ENCODE measurements at regions not wholly inside any gene's neighbourhood (a gene's known extent, or its start where the extent isn't known, plus 50 kb on each side); places are given as distances from the start of the nearest gene placed in this dataset.

DNA sequence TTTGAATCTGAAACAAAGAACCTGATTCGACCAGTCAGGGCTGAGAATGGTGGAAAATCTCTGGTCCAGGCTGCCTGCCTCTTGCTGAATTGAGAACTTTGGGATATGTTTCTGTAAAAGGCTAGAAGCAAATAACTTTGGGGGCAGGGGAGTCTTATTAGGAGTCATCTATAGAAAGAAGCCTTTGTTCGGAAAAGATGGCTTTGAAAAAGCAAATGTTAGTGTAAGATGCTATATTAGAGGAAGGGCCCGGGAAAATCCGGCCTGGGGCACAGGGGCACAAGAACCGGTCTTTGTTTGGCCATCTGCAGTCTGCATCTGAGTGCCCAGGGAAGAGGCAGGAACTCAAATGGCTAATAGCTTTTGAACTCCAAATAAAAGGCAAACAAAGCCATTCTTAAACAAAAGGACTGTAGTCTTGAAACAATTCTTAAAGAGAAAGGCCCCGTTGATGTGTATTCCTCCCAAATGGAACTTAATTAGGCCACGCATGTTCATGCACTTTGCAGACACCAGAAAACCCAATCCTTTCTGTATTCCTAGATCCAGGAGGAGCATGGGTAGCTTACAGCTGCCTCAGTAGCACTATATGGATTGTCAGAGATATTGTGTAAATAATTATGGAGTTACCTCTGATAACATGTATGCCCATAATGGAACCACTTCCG is 180.0 kb upstream of the ARL4C start:
- H3K4me1 ChIP-seq (ENCODE audit: insufficient read depth, low read length): peaks cover 25% of the 10 kb centered on the region; the same call in 1 of the 2 replicates

GRCh38 chr2:234676109-234676782 is 179.4 kb upstream of the ARL4C start:
- Histone ChIP-seq H3K4me3 (ENCODE audit: low read length) (no peak overlapping the region), H3K27ac (ENCODE audit: low read length) (no peak overlapping the region), H3K4me1 (ENCODE audit: insufficient read depth, low read length) (peaks cover 25% of the 10 kb centered on the region; the same call in 1 of the 2 replicates)

More for the DNA sequence above, 180.0 kb upstream of the ARL4C start:
- Histone ChIP-seq H3K36me3 (ENCODE audit: insufficient read depth, low read depth, low read length) (no peaks in the 10 kb centered on the region), H3K9me3 (ENCODE audit: insufficient read depth, low read depth, low read length) (peaks cover 5% of the 10 kb centered on the region; the same call in 1 of the 2 replicates), H3K4me3 (ENCODE audit: low read length) (0 out of 2 replicates have a peak overlapping the region, but pooled peaks have one; percentile 9), H3K27me3 (ENCODE audit: insufficient read depth, low read length) (no peaks in the 10 kb centered on the region), H3K27ac (ENCODE audit: low read length) (no peak overlapping the region), H3K9ac (ENCODE audit: low read depth, low read length) (no peak overlapping the region)

DNA sequence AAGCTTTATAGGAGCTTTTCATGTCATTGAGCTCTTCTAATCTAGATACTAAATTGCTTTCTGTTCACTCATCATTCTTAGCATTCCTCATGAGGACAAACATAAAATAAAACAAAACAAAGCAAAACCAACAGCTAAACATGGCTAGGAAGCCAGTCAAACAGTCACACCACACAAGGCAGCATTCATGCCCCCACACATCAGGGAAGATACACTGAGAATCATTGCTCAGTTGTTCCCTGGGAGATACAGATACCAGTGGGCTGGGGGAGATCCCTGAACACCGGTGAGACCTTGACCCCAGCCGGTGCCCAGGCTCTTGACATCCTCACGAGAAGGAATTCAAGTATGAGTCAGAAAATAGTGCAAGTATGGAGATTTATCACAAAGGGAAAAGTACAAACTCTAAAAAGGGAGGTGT is 177.9 kb upstream of the ARL4C start:
- no peak overlapping the region for H3K27ac ChIP-seq (ENCODE audit: low read length)
- H3K9ac ChIP-seq (ENCODE audit: low read depth, low read length): no peak overlapping the region
- H3K27me3 ChIP-seq (ENCODE audit: insufficient read depth, low read length): no peaks in the 10 kb centered on the region
- no peak overlapping the region for H3K4me3 ChIP-seq (ENCODE audit: low read length)
- no peaks in the 10 kb centered on the region for H3K36me3 ChIP-seq (ENCODE audit: insufficient read depth, low read depth, low read length)
- H3K4me1 ChIP-seq (ENCODE audit: insufficient read depth, low read length): peaks cover 27% of the 10 kb centered on the region; the same call in 1 of the 2 replicates
- peaks cover 5% of the 10 kb centered on the region; the same call in 1 of the 2 replicates for H3K9me3 ChIP-seq (ENCODE audit: insufficient read depth, low read depth, low read length)

More at GRCh38 chr2:234676109-234676782, 179.4 kb upstream of the ARL4C start:
- no peaks in the 10 kb centered on the region for H3K36me3 ChIP-seq (ENCODE audit: insufficient read depth, low read depth, low read length)
- peaks cover 5% of the 10 kb centered on the region; the same call in 1 of the 2 replicates for H3K9me3 ChIP-seq (ENCODE audit: insufficient read depth, low read depth, low read length)
- no peak overlapping the region for H3K9ac ChIP-seq (ENCODE audit: low read depth, low read length)
- no peaks in the 10 kb centered on the region for H3K27me3 ChIP-seq (ENCODE audit: insufficient read depth, low read length)

GRCh38 chr2:234673961-234674759 is 177.3 kb upstream of the ARL4C start:
- no peak overlapping the region for H3K4me3 ChIP-seq (ENCODE audit: low read length)
- no peak overlapping the region for H3K27ac ChIP-seq (ENCODE audit: low read length)
- peaks cover 5% of the 10 kb centered on the region; the same call in 1 of the 2 replicates for H3K9me3 ChIP-seq (ENCODE audit: insufficient read depth, low read depth, low read length)
- H3K4me1 ChIP-seq (ENCODE audit: insufficient read depth, low read length): peaks cover 27% of the 10 kb centered on the region; the same call in 1 of the 2 replicates
- no peak overlapping the region for H3K9ac ChIP-seq (ENCODE audit: low read depth, low read length)
- H3K27me3 ChIP-seq (ENCODE audit: insufficient read depth, low read length): no peaks in the 10 kb centered on the region
- no peaks in the 10 kb centered on the region for H3K36me3 ChIP-seq (ENCODE audit: insufficient read depth, low read depth, low read length)

GRCh38 chr2:234673501-234673900 is 176.6 kb upstream of the ARL4C start:
- Histone ChIP-seq H3K36me3 (ENCODE audit: insufficient read depth, low read depth, low read length) (no peaks in the 10 kb centered on the region), H3K27ac (ENCODE audit: low read length) (no peak overlapping the region), H3K4me1 (ENCODE audit: insufficient read depth, low read length) (peaks cover 27% of the 10 kb centered on the region; the same call in 1 of the 2 replicates), H3K9me3 (ENCODE audit: insufficient read depth, low read depth, low read length) (peaks cover 5% of the 10 kb centered on the region; the same call in 1 of the 2 replicates), H3K9ac (ENCODE audit: low read depth, low read length) (no peak overlapping the region), H3K27me3 (ENCODE audit: insufficient read depth, low read length) (no peaks in the 10 kb centered on the region), H3K4me3 (ENCODE audit: low read length) (no peak overlapping the region)

- H3K9me3 ChIP-seq (ENCODE audit: insufficient read depth, low read depth, low read length): no peaks in the 10 kb centered on the region
- H3K27ac ChIP-seq (ENCODE audit: low read length): no peak overlapping the region
- H3K36me3 ChIP-seq (ENCODE audit: insufficient read depth, low read depth, low read length): no peaks in the 10 kb centered on the region
- H3K9ac ChIP-seq (ENCODE audit: low read depth, low read length): no peak overlapping the region
- no peaks in the 10 kb centered on the region for H3K27me3 ChIP-seq (ENCODE audit: insufficient read depth, low read length)
- H3K4me3 ChIP-seq (ENCODE audit: low read length): no peak overlapping the region
- peaks cover 25% of the 10 kb centered on the region; the same call in 1 of the 2 replicates for H3K4me1 ChIP-seq (ENCODE audit: insufficient read depth, low read length)
Observed at GRCh38 chr2:234672498-234673150, 175.7 kb upstream of the ARL4C start.

- Histone ChIP-seq H3K4me1 (ENCODE audit: insufficient read depth, low read length) (peaks cover 17% of the 10 kb centered on the region; the same call in 1 of the 2 replicates), H3K9ac (ENCODE audit: low read depth, low read length) (no peak overlapping the region), H3K9me3 (ENCODE audit: insufficient read depth, low read depth, low read length) (no peaks in the 10 kb centered on the region), H3K27me3 (ENCODE audit: insufficient read depth, low read length) (no peaks in the 10 kb centered on the region), H3K4me3 (ENCODE audit: low read length) (no peak overlapping the region), H3K27ac (ENCODE audit: low read length) (no peak overlapping the region), H3K36me3 (ENCODE audit: insufficient read depth, low read depth, low read length) (no peaks in the 10 kb centered on the region)
Observed at GRCh38 chr2:234671716-234672115, 174.8 kb upstream of the ARL4C start.

DNA sequence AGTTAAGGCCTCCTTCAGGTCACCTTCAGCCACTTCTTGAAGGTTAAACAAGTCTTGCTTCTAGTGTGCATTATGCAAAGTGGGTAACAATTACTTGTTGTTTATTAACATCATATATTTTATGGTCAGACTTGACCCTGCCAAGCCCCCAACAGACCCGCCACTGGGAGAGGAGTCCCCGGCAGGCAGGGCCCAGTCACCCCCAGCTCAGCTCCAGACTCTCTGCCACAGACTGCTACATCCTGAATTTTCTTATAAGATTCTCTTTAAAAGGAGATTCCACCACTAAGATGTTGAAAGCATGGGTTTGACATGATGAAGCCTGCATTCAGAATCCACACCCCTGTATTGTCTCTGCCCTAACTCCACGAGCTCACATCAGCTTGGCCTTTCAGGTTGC is 174.3 kb upstream of the ARL4C start:
- no peaks in the 10 kb centered on the region for H3K9me3 ChIP-seq (ENCODE audit: insufficient read depth, low read depth, low read length)
- no peaks in the 10 kb centered on the region for H3K36me3 ChIP-seq (ENCODE audit: insufficient read depth, low read depth, low read length)
- H3K27ac ChIP-seq (ENCODE audit: low read length): no peak overlapping the region
- H3K9ac ChIP-seq (ENCODE audit: low read depth, low read length): no peak overlapping the region
- peaks cover 13% of the 10 kb centered on the region; the same call in 1 of the 2 replicates for H3K4me1 ChIP-seq (ENCODE audit: insufficient read depth, low read length)
- no peaks in the 10 kb centered on the region for H3K27me3 ChIP-seq (ENCODE audit: insufficient read depth, low read length)
- no peak overlapping the region for H3K4me3 ChIP-seq (ENCODE audit: low read length)

GRCh38 chr2:234670806-234671205 is 173.9 kb upstream of the ARL4C start:
- Histone ChIP-seq H3K9me3 (ENCODE audit: insufficient read depth, low read depth, low read length) (no peaks in the 10 kb centered on the region), H3K36me3 (ENCODE audit: insufficient read depth, low read depth, low read length) (no peaks in the 10 kb centered on the region), H3K4me1 (ENCODE audit: insufficient read depth, low read length) (peaks cover 8% of the 10 kb centered on the region; the same call in 1 of the 2 replicates), H3K27ac (ENCODE audit: low read length) (no peak overlapping the region), H3K4me3 (ENCODE audit: low read length) (no peak overlapping the region), H3K9ac (ENCODE audit: low read depth, low read length) (no peak overlapping the region), H3K27me3 (ENCODE audit: insufficient read depth, low read length) (no peaks in the 10 kb centered on the region)

DNA sequence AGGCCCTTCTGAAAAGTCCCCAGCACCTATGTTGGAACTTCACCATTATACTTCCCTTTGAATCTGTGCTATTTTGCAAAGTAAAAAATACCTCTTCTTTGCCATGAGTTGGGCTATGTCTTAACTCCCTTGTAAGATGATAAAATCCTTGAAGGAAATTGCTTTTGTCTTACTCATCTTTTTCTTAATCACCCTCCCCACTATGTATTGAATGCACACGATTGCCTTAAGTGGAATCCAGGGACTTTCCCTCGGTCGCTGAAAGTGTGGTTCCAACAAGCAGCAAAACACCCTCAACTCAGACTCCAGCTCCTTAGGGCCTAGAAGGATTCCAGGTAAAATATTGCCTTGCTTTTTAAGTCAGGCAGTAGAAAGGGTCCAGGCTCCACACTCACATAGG is 173.2 kb upstream of the ARL4C start:
- H3K27ac ChIP-seq (ENCODE audit: low read length): no peak overlapping the region
- no peak overlapping the region for H3K4me3 ChIP-seq (ENCODE audit: low read length)
- no peak overlapping the region for H3K9ac ChIP-seq (ENCODE audit: low read depth, low read length)
- no peaks in the 10 kb centered on the region for H3K27me3 ChIP-seq (ENCODE audit: insufficient read depth, low read length)
- H3K36me3 ChIP-seq (ENCODE audit: insufficient read depth, low read depth, low read length): no peaks in the 10 kb centered on the region
- H3K9me3 ChIP-seq (ENCODE audit: insufficient read depth, low read depth, low read length): peaks cover 3% of the 10 kb centered on the region; the same call in 1 of the 2 replicates
- H3K4me1 ChIP-seq (ENCODE audit: insufficient read depth, low read length): peaks cover 2% of the 10 kb centered on the region; the same call in 1 of the 2 replicates

DNA sequence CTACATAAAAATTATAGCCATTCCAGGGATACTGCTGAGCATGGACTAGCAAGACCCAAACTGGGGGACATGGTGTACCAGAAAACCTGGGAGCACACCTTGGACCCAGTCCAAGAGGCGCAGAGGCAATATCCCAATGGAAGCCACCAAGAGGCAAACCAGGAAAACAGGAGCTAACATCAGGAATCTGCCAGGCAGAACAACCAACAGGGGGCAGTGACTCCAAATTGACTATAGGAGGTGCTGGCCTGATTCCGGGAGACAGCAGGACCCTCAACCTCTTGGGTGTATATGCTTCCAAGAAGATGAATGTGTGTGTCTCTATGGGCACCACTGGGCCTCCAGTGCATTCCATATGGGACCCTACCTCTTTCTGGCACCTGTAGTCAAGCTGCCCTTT is 172.7 kb upstream of the ARL4C start:
- H3K4me1 ChIP-seq (ENCODE audit: insufficient read depth, low read length): peaks cover 2% of the 10 kb centered on the region; the same call in 1 of the 2 replicates
- H3K9ac ChIP-seq (ENCODE audit: low read depth, low read length): no peak overlapping the region
- H3K27me3 ChIP-seq (ENCODE audit: insufficient read depth, low read length): no peaks in the 10 kb centered on the region
- no peak overlapping the region for H3K27ac ChIP-seq (ENCODE audit: low read length)
- H3K9me3 ChIP-seq (ENCODE audit: insufficient read depth, low read depth, low read length): peaks cover 7% of the 10 kb centered on the region
- no peaks in the 10 kb centered on the region for H3K36me3 ChIP-seq (ENCODE audit: insufficient read depth, low read depth, low read length)
- H3K4me3 ChIP-seq (ENCODE audit: low read length): no peak overlapping the region
